22Rv1 (cell line): ENCODE measurements at regions not wholly inside any gene's neighbourhood (a gene's known extent, or its start where the extent isn't known, plus 50 kb on each side); places are given as distances from the start of the nearest gene placed in this dataset.
A peak's percentile ranks its signal among the peaks of the same experiment; 100 is the strongest.

Experiments used
- H3K27ac ChIP-seq: fragments of 450-650 bp; 2 replicates; pipeline ENCODE4 v1.5.1; 2017
- ZFX ChIP-seq: fragments of 450-650 bp; IDR thresholded peaks from 2 replicates; pipeline ENCODE4 v1.6.1; 2017; ENCODE audit warnings: antibody characterized with exemption, borderline replicate concordance
- TF ChIP-seq, protein P1 (sequence below): fragments of 450-650 bp; IDR thresholded peaks from 2 replicates; pipeline ENCODE4 v1.5.1; 2017; ENCODE audit warnings: mild to moderate bottlenecking

DNA sequence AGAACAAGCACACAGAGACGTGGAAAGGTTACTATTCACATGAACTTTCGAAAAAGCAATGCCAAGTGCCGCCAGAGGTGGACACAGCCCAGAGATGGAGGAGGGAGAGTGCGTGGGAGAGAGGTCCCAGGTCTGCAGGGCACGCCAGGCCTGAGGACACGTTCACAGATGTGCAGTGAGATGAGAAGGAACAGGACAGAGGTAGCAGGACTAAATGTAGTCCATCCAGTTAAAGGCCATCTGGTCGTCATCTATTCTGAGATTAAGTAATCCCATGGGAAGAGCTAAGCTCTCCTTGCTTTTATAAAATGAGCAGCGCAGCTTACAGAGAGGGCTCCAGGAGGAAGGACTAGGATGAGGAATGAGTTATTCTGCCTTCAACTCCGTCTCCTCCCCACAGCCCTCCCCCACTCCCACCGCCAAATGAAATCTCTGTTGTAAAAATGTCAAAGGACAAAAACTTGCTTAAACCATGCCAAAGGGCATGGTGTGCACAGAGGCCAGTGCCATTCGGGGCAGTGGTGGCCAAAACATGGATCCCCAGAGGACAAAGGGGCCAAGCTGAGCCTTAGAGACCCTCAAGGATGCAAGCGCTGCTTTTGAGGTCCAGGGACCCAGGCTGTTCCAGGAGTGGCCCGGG lies 85.4 kb upstream of the SLC25A33 start:
- no peak overlapping the region for H3K27ac ChIP-seq
- TF ChIP-seq, protein P1, sequence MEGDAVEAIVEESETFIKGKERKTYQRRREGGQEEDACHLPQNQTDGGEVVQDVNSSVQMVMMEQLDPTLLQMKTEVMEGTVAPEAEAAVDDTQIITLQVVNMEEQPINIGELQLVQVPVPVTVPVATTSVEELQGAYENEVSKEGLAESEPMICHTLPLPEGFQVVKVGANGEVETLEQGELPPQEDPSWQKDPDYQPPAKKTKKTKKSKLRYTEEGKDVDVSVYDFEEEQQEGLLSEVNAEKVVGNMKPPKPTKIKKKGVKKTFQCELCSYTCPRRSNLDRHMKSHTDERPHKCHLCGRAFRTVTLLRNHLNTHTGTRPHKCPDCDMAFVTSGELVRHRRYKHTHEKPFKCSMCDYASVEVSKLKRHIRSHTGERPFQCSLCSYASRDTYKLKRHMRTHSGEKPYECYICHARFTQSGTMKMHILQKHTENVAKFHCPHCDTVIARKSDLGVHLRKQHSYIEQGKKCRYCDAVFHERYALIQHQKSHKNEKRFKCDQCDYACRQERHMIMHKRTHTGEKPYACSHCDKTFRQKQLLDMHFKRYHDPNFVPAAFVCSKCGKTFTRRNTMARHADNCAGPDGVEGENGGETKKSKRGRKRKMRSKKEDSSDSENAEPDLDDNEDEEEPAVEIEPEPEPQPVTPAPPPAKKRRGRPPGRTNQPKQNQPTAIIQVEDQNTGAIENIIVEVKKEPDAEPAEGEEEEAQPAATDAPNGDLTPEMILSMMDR, result no peak
- no peak for TF ChIP-seq ZFX

DNA sequence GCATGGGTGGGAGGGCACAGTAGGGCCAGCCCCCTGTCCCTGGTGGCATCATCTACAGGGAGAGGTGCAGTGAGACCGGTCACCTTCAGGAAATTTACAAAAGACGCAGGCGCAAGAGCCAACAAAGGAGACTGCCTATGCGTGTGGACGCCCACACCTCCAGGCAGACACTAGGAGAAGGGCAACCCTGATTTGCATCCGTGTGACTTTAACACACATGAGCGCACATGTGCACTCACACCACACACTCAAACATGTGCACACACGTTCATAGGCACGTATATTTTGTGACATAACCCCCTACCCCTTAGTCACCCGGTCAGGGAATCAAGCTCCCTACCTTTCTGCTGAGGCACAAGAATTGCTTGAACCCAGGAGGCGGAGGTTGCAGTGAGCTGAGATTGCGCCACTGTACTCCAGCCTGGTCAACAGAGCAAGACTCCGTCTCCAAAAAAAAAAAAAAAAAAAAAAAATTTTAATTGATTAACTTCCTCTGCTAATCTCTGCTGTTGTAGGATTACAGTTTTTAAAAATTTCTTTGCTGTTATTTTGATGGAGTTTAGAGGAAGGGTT lies 84.7 kb upstream of the SLC25A33 start:
- H3K27ac ChIP-seq, result no peak overlapping the region

GRCh38 chr1:9455487-9456234 lies 83.6 kb upstream of the SLC25A33 start:
- no peak for TF ChIP-seq ZFX
- TF ChIP-seq, protein P1, result peak; percentile 70
- H3K27ac ChIP-seq, result no peak overlapping the region

More for the DNA sequence above, 84.7 kb upstream of the SLC25A33 start:
- no peak for TF ChIP-seq ZFX
- TF ChIP-seq, protein P1, result no peak

- no peak overlapping the region for H3K27ac ChIP-seq
- TF ChIP-seq, protein P1, result no peak
- TF ChIP-seq ZFX, result no peak
These were observed 82.4 kb upstream of the SLC25A33 start for GRCh38 chr1:9456833-9457232.

- H3K27ac ChIP-seq, result no peak overlapping the region
- TF ChIP-seq, protein P1, result no peak
- TF ChIP-seq ZFX, result no peak
These were observed 79.4 kb upstream of the SLC25A33 start for GRCh38 chr1:9459816-9460407.

DNA sequence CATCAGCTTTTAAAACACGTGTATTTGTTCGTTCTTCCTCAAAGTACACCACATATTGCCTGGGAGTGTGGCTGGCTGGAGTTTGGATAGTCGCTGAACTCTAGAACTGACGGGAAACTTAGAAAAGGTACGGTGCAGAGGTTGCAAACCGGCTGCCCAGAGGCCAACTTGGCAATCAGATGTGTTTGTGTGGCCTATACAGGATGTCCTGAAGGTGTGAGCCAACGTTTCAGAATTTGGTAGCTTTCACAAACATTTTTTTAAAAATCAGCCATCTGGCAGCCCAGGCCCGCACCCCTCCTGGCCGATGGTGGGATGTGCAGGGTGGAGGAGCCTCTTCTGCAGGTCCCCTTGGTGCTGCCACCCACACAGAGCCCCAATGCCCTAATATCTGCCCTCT lies 73.6 kb upstream of the SLC25A33 start:
- no peak overlapping the region for H3K27ac ChIP-seq
- TF ChIP-seq, protein P1, result no peak
- TF ChIP-seq ZFX, result no peak
